ENCODE measurements at regions not wholly inside any gene's neighbourhood (a gene's known extent, or its start where the extent isn't known, plus 50 kb on each side); places are given as distances from the start of the nearest gene placed in this dataset.
"Not testable (repeated sequence)": the region's sequence is repeated elsewhere in the genome, so short reads cannot be mapped to it uniquely, and the experiment has no call there.

- ATAC-seq; intact Hi-C loops (cut with DNase I, micrococcal nuclease); DNase-seq: not testable (repeated sequence)
Measured at GRCh38 chr1:149157409-149157808, 54.1 kb upstream of the NBPF9 start.

GRCh38 chr1:149158308-149158707 is 55.0 kb upstream of the NBPF9 start:
- ATAC-seq; intact Hi-C loops (cut with DNase I, micrococcal nuclease); DNase-seq: not testable (repeated sequence)

- DNase-seq; intact Hi-C loops (cut with DNase I, micrococcal nuclease): not testable (repeated sequence)
- peak; percentile 62 for ATAC-seq
Measured at GRCh38 chr1:149163063-149163444, 59.7 kb upstream of the NBPF9 start.

GRCh38 chr1:149174765-149175164 is 71.4 kb upstream of the NBPF9 start:
- intact Hi-C loops (cut with DNase I, micrococcal nuclease); ATAC-seq: not testable (repeated sequence)
- DNase-seq: peak; percentile 12 to 41

- intact Hi-C loops (cut with DNase I, micrococcal nuclease): not testable (repeated sequence)
- peak in 1 of 2 donors; percentile 39 for DNase-seq
Measured at GRCh38 chr1:149175812-149176211, 72.5 kb upstream of the NBPF9 start.

GRCh38 chr1:149176453-149177316 is 73.3 kb upstream of the NBPF9 start:
- DNase-seq: peak; percentile 54 to 60
- intact Hi-C loops (cut with DNase I, micrococcal nuclease); ATAC-seq: not testable (repeated sequence)

More at GRCh38 chr1:149175812-149176211, 72.5 kb upstream of the NBPF9 start:
- not testable (repeated sequence) for ATAC-seq

GRCh38 chr1:149190742-149191141 is 87.4 kb upstream of the NBPF9 start:
- DNase-seq; intact Hi-C loops (cut with DNase I, micrococcal nuclease); ATAC-seq: not testable (repeated sequence)

GRCh38 chr1:149196651-149197050 is 93.3 kb upstream of the NBPF9 start:
- ATAC-seq; DNase-seq; intact Hi-C loops (cut with DNase I, micrococcal nuclease): not testable (repeated sequence)

- DNase-seq; intact Hi-C loops (cut with DNase I, micrococcal nuclease); ATAC-seq: not testable (repeated sequence)
Measured at GRCh38 chr1:149200567-149200966, 97.2 kb upstream of the NBPF9 start.

GRCh38 chr1:149202283-149202682 is 98.9 kb upstream of the NBPF9 start:
- DNase-seq; ATAC-seq; intact Hi-C loops (cut with DNase I, micrococcal nuclease): not testable (repeated sequence)

GRCh38 chr1:149204396-149204795 is 101.0 kb upstream of the NBPF9 start:
- ATAC-seq: peak; percentile 53
- DNase-seq; intact Hi-C loops (cut with DNase I, micrococcal nuclease): not testable (repeated sequence)

- intact Hi-C loops (cut with DNase I, micrococcal nuclease); DNase-seq: not testable (repeated sequence)
- peak; percentile 39 for ATAC-seq
Measured at GRCh38 chr1:149208836-149209235, 105.5 kb upstream of the NBPF9 start.

GRCh38 chr1:149211757-149212420 is 108.5 kb upstream of the NBPF9 start:
- intact Hi-C loops (cut with DNase I, micrococcal nuclease); DNase-seq; ATAC-seq: not testable (repeated sequence)

GRCh38 chr1:149212946-149213345 is 109.6 kb upstream of the NBPF9 start:
- intact Hi-C loops (cut with DNase I, micrococcal nuclease); DNase-seq: not testable (repeated sequence)
- ATAC-seq: peak; percentile 13

GRCh38 chr1:149213673-149214072 is 110.3 kb upstream of the NBPF9 start:
- DNase-seq; ATAC-seq; intact Hi-C loops (cut with DNase I, micrococcal nuclease): not testable (repeated sequence)

- intact Hi-C loops (cut with DNase I, micrococcal nuclease); DNase-seq: not testable (repeated sequence)
- peak; percentile 59 for ATAC-seq
Measured at GRCh38 chr1:149218080-149218988, 115.0 kb upstream of the NBPF9 start.

- intact Hi-C loops (cut with DNase I, micrococcal nuclease); DNase-seq; ATAC-seq: not testable (repeated sequence)
Measured at GRCh38 chr1:149219539-149219938, 116.2 kb upstream of the NBPF9 start.

- intact Hi-C loops (cut with DNase I, micrococcal nuclease); ATAC-seq; DNase-seq: not testable (repeated sequence)
Measured at GRCh38 chr1:149220463-149221074, 117.2 kb upstream of the NBPF9 start.

All from left colon (tissue), 2 donors.